ENCODE measurements at regions not wholly inside any gene's neighbourhood (a gene's known extent, or its start where the extent isn't known, plus 50 kb on each side); places are given as distances from the start of the nearest gene placed in this dataset.

DNA sequence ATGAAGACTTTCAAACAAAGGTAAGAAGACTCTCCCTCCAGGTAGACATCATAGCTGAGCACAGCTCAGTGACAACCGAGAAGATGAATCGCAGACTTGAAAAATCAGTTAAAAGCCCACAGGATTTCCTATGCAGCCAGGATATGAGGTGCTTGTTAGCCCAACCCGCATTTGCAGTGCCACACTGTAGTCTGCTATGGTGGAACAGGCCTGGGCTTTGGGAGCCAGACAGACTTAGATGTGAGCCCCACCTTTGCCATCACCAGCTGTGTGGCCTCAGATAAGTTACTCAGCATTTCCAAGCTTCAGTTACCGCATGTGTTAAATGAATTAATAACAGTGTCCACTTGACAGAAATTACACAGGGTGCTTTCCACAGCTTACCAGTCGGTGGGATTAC is 204.4 kb upstream of the HS3ST3A1 start:
- H3K4me3 Mint-ChIP-seq (ENCODE audit: unreplicated experiment) = no peak overlapping the region
- TF ChIP-seq CTCF (IDR thresholded peaks at IDR 0.05; ENCODE audit: partially characterized antibody, unreplicated experiment) = no peak

GRCh38 chr17:13807103-13807502 is 205.4 kb upstream of the HS3ST3A1 start:
- Mint-ChIP-seq H3K4me3 (ENCODE audit: unreplicated experiment) (no peak overlapping the region), H3K36me3 (ENCODE audit: unreplicated experiment) (no peaks in the 10 kb centered on the region)
- no peak for TF ChIP-seq CTCF (IDR thresholded peaks at IDR 0.05; ENCODE audit: partially characterized antibody, unreplicated experiment)

More for the DNA sequence above, 204.4 kb upstream of the HS3ST3A1 start:
- H3K27ac Mint-ChIP-seq (ENCODE audit: unreplicated experiment) = no peak overlapping the region
- H3K27me3 Mint-ChIP-seq (ENCODE audit: unreplicated experiment) = no peaks in the 10 kb centered on the region
- no peaks in the 10 kb centered on the region for H3K36me3 Mint-ChIP-seq (ENCODE audit: unreplicated experiment)
- H3K9me3 Mint-ChIP-seq (ENCODE audit: unreplicated experiment) = no peaks in the 10 kb centered on the region
- DNase-seq = no peak
- no peaks in the 10 kb centered on the region for H3K4me1 Mint-ChIP-seq (ENCODE audit: low read depth, unreplicated experiment)

DNA sequence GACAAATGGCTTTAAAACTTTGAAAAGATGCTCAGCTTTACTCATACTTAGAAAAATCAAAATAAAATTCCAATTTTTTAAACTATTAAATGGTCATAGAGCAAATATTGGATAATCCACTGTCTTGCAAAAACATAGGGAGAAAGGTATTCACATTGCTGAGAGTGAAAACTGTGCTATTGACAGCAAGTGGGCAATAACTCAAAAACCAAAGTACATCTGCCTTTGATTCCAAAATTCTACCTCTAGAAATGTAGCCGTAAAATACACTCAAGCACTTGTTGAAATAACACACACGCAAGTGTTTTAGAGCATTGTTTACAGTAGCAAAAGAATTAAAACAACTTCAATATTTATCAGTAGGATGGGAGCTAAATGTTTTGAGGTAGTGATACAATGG is 210.6 kb upstream of the HS3ST3A1 start:
- H3K4me3 Mint-ChIP-seq (ENCODE audit: unreplicated experiment) = no peak overlapping the region
- H3K27ac Mint-ChIP-seq (ENCODE audit: unreplicated experiment) = no peak overlapping the region
- H3K36me3 Mint-ChIP-seq (ENCODE audit: unreplicated experiment) = peaks cover 4% of the 10 kb centered on the region
- no peaks in the 10 kb centered on the region for H3K9me3 Mint-ChIP-seq (ENCODE audit: unreplicated experiment)
- peaks cover 5% of the 10 kb centered on the region for H3K27me3 Mint-ChIP-seq (ENCODE audit: unreplicated experiment)
- TF ChIP-seq CTCF (IDR thresholded peaks at IDR 0.05; ENCODE audit: partially characterized antibody, unreplicated experiment) = no peak
- no peaks in the 10 kb centered on the region for H3K4me1 Mint-ChIP-seq (ENCODE audit: low read depth, unreplicated experiment)
- DNase-seq = no peak

More at GRCh38 chr17:13807103-13807502, 205.4 kb upstream of the HS3ST3A1 start:
- Mint-ChIP-seq H3K27ac (ENCODE audit: unreplicated experiment) (no peak overlapping the region), H3K9me3 (ENCODE audit: unreplicated experiment) (no peaks in the 10 kb centered on the region), H3K27me3 (ENCODE audit: unreplicated experiment) (no peaks in the 10 kb centered on the region), H3K4me1 (ENCODE audit: low read depth, unreplicated experiment) (no peaks in the 10 kb centered on the region)
- DNase-seq = no peak

GRCh38 chr17:13813347-13814240 is 211.9 kb upstream of the HS3ST3A1 start:
- no peak for TF ChIP-seq CTCF (IDR thresholded peaks at IDR 0.05; ENCODE audit: partially characterized antibody, unreplicated experiment)
- H3K36me3 Mint-ChIP-seq (ENCODE audit: unreplicated experiment) = peaks cover 4% of the 10 kb centered on the region
- H3K4me3 Mint-ChIP-seq (ENCODE audit: unreplicated experiment) = no peak overlapping the region
- no peaks in the 10 kb centered on the region for H3K4me1 Mint-ChIP-seq (ENCODE audit: low read depth, unreplicated experiment)
- H3K27me3 Mint-ChIP-seq (ENCODE audit: unreplicated experiment) = peaks cover 5% of the 10 kb centered on the region
- H3K9me3 Mint-ChIP-seq (ENCODE audit: unreplicated experiment) = no peaks in the 10 kb centered on the region
- H3K27ac Mint-ChIP-seq (ENCODE audit: unreplicated experiment) = no peak overlapping the region
- no peak for DNase-seq

DNA sequence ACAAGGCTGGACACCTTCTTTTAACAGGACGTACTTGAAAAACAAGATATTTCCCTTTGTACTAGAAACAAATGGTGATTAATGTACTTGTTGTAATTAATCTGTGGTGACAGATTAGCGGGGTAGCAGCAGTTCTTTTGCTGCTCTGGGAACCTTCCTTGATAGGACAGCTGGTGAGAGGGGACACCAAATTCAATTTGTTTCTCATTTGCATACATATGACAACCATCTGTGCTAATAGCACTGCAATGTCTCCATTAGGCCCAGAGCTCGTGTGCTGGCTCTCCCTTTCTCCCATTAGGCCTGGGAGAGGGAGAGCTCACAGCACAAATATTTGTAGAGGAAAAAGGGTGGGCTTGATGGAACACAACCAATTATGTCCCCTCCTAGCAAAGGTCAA is 221.0 kb upstream of the HS3ST3A1 start:
- Mint-ChIP-seq H3K4me1 (ENCODE audit: low read depth, unreplicated experiment) (peaks cover 2% of the 10 kb centered on the region), H3K27me3 (ENCODE audit: unreplicated experiment) (no peaks in the 10 kb centered on the region), H3K36me3 (ENCODE audit: unreplicated experiment) (no peaks in the 10 kb centered on the region), H3K9me3 (ENCODE audit: unreplicated experiment) (no peaks in the 10 kb centered on the region), H3K27ac (ENCODE audit: unreplicated experiment) (no peak overlapping the region), H3K4me3 (ENCODE audit: unreplicated experiment) (no peak overlapping the region)
- peak; percentile 19 for DNase-seq
- TF ChIP-seq CTCF (IDR thresholded peaks at IDR 0.05; ENCODE audit: partially characterized antibody, unreplicated experiment) = no peak
